SIG-M5 treated with dmso at 0.1 percent for 504 hours (cell line): ENCODE measurements at regions not wholly inside any gene's neighbourhood (a gene's known extent, or its start where the extent isn't known, plus 50 kb on each side); places are given as distances from the start of the nearest gene placed in this dataset.

Source experiments
- DNase-seq: peaks from one replicate; lab custom pipeline; 2025; ENCODE audit not compliant: unreplicated experiment; lab: John Stamatoyannopoulos, UW

GRCh38 chr10:10919976-10920375 is 97.7 kb upstream of the CELF2 start:
- no peak for DNase-seq

DNA sequence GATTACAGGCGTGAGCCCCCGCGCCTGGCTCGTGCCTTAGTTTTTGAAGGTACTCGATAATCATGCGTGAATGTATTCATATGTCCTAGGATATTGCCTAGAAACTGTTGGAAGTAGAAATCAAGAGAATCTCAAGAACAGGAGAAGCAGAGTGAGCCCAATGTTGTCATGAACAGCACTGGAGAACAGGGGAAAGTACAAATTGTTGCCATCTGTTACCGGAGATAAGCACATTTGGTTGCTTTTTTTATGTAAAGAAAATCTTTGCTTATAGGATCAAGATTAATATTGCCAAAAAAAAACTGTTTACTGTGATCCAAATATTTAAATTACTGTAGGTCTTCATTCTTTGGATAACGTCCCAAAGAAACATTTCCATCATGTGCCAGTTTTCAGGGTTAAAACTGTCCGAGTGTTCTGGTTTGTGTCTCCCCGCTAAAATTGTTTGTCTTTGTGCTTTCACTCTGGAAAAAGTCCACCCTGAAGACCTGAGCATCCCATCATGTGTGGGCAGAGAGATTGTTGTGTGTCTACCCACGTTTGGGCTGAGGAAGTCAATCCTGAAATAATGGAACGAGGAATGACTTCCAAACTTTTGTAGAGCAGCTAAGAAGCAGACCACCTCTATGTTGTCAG is 95.7 kb upstream of the CELF2 start:
- no peak for DNase-seq

DNA sequence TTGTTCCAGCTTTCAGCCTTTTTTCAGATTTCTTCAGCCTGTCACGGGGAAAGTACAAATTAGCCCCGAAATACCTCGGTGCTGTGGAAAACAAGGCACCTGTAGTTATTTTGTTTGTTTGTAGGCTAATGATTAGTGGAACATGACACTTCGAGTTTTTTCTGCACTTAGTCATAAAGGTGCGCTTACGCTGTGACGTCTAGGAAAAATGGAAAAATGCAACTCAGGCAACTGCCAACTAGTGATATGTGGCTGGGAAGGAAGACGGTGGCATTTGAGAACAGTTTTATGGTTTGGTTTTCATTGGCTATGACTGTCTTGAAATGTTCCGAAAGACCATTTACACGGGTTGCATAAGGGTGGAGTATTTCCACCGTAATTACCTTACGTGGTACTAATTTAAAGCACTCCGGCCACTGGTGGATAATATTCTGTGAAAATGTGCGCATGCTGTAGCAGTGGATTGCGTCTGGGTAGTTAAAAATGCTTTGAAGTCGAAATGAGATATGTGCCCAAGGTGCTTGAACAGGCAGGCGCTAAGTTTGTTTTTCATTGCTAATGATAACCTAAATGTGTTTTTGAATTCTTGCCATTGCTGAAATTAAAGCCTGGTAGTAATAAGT is 94.5 kb upstream of the CELF2 start:
- no peak for DNase-seq

DNA sequence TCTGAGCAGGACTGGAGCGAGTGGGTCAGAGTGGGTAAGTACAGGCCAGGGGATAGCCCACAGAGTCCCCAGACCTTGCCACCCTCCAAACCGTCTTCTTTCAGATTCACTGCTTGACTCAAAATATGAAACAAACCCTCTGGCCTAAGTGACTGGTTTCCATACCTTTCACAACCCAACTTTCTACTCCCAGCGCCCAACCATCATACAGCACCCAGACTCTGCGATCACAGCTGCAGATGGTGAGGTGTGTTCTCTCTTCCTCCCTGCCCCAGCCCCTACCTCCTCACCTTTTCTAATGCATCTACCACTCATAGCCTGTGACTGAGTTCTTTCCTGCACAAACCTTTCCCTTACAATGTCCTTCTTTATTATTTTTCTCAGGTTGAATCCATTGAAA is 92.0 kb upstream of the CELF2 start:
- no peak for DNase-seq

DNA sequence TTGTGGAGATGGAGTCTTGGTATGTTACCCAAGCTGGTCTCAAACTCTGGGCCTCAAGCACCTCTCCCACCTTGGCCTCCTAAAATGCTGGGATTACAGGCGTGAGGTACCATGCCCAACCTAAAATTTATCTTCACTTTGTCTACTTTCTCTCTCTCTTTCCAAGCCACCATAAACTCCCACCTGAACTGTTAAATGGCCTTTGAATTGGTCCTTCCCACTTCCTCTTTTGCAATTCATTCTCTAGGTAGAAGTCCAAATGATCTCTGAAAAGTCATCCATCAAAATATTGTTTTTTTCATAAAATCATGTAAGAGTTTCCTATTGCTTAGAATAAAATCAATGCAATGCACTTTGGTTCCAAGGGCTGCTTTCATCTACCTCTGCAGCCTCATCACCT is 90.1 kb upstream of the CELF2 start:
- no peak for DNase-seq

GRCh38 chr10:10930979-10931743 is 86.5 kb upstream of the CELF2 start:
- DNase-seq = no peak

DNA sequence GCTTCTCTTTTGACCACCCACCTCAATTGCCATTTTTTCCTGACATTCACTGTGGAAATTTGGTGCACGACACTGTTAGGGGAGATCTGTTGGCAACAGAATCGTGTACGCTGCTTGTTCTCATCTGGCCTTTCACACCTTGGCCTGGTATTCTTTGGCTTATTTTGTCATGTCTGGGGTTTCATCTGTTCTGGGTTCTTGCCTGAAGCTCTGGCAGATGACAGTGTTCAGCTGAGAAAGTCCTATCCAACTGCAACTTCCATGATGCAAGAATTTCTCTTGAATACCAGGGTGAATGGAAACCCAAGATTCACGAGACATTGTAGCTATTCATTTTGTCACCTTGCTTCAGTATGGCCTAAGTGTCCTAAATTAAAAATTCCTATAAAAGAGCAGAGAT is 82.6 kb upstream of the CELF2 start:
- no peak for DNase-seq

DNA sequence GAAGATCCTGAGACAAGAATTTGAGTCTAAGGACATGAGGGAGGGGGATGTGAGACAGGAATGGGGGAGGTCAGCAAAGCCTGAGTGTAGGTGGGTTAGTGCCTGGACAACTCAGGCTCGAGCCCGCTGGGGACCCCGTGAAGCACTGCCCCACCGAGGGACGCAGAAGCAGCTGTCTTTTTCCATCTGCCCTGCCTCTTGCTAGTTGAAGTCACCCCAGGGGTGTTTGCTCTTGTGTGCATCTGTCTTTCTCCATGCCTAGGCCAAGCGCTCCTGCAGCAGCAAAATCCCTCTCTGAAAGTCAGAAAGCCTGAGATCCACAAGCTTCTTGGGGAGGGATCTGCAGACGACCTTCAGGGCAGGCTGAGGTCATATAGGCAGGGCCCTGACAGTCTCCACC is 79.0 kb upstream of the CELF2 start:
- no peak for DNase-seq

- DNase-seq = no peak
Measured at GRCh38 chr10:10941127-10941730, 76.4 kb upstream of the CELF2 start.

DNA sequence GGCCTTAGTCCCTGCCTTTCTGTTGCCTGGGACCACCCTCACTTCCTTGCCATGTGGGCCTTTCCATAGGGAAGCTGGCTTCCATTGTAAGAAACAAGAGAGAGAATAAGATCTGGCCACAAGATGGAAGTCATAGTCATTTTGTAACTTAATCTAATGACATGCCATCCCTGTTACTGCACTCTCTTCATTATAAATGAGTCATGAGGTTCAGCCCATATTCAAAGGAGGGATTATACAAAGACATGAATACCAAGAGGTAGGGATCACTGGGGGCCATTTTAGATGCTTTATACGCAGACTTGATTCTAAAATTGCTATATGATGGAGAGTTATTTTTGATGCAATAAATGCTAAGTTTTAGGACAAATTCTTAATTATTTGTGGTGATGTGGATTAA is 75.2 kb upstream of the CELF2 start:
- no peak for DNase-seq

DNA sequence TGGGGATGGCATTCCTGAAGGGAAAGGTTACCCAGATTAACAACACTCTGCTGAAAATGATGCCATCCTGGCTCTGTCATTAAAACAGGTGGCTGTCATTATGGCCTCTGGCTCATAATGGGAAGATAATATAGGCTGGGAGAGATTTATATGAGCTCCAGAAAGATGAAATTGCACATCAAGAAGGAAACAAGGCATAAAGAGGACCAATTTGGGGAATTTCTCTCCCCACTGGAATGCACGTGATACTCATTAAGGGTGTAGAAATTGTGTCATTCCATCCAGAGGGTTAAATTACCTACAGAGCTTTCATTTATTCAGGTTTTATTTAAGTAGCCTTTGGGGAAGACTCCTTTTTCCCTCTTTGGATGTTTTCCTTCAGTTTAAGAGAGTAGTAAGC is 71.6 kb upstream of the CELF2 start:
- no peak for DNase-seq

- DNase-seq = no peak
Measured at GRCh38 chr10:10946801-10947200, 70.9 kb upstream of the CELF2 start.

DNA sequence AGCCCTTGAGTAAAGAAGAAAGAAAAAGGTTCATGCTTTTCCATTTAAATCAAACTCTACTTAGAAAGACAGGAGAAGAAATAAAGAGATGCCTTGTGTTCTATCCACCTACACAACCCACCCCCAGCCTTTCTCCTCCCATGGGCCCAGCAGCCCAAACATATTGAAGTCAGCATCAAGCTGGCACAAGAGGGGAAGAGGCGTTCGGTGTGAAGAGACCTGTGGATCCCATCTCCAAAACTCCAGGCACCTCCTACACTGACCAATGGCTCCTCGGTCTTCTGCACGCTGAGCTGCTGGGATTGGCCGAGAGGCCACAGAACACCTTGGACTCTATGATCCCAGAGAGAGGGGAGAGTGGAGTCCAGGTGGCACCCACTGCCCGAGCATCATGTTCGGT is 66.0 kb upstream of the CELF2 start:
- no peak for DNase-seq

DNA sequence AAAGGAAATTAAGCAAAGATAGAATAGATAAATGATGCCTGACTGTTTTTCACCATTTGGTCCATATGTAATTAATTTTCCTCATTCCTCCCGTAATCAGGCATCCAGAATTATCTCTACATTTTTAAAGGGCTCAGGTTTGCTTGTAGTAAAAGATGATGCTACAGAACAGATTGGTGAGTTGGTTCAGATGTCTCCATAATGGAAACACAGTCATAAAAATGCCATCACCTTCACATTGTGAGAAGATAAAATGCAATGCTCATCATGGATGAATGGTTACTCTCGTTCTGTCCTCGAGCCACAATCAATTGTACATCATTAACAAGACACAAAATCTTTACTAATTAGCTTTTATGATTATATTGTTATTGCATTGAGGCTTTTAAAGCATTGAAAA is 64.9 kb upstream of the CELF2 start:
- DNase-seq = no peak

DNA sequence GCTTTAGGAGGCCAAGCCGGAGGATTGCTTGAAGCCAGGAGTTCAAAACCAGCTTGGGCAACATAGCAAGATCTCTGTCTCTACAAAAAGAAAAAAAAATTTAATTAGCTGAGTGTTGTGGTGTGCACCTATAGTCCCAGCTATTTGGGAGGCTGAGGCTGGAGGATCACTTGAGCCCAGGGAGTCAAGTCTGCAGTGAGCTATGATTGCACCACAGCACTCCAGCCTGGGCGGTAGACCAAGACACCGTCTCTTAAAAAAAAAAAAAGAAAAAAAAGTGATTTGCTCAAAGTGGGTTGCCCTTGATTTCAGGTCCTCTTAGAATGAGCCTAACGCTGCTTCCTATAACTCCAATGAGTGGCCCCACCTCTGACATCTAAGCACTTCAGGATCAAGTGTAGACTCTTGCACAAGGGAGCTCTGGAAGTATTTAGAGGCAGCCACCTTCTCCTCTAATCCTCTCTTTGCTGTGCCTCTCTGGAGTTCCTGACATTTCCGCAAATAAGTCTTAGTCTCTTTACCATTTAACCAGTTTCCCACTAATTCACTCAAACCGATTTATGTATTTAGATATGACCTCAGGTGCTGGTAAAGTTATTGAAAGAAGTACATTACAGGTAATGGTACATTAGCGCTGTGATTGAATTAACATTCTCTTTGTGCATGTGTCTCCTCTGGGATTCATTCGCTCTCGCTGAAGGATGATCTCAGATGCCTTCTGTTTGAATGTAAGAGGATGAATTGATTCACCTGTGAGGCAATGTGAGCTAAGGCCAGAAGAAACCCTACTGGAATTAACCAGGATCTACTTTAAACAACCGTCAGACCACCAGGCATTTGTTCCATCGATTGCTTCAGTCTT is 60.8 kb upstream of the CELF2 start:
- no peak for DNase-seq

DNA sequence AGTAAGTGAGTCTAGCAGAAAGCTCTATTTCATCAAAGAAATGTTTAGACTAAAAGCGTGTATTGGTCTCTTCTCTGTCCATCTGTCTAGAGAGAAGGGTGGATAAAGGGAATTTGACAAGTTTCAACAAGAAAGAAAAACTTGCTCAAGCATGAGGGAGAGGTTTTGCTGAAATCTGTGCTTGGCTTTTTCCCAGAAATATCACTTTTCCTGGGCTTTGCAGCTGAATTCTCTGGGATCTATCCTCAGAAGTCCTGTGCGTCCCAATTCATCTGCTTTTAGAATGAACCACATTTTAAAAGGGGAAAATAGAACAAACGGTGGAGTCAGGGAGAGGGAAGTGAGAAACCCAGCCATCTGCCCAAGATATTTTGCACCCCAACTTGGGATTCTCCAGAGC is 59.6 kb upstream of the CELF2 start:
- DNase-seq = no peak

DNA sequence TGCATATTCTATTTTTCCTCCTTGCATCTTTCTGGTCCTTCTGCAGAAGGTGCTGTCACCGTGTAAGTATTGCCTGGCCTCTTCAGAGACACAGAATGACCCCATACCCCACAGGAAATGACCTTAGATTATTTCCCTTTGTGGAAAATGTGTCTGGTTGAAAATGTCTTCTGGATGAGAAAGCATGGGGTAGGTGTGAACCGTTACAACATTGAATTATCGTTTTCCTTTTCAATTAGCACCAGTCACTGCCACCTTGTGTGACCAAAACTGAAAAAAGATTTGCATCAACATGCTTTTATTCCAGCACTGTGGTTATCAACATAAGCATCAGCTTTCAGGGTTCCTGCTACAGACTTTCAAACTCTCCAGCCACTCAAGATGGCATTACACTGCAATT is 58.0 kb upstream of the CELF2 start:
- no peak for DNase-seq

GRCh38 chr10:10960534-10960933 is 57.1 kb upstream of the CELF2 start:
- DNase-seq = no peak

DNA sequence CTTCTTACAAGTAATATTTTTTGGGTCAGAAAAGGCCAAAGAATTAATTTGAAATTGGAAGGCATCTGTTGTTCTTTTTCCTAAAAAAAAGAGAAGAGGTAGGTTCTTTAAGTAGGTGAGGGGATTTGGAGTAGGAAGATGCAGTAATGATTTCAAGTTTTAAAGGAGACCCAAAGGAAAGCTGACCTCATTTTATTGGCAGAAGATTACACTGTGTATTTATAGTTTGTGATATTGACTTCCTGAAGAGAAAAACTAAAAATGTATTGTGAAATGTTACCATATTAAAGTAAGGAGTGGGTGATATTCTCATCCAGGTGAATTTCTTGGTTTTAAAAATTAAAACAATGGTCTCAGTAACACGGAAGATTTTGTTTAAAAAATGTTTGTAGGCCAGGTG is 56.6 kb upstream of the CELF2 start:
- no peak for DNase-seq

DNA sequence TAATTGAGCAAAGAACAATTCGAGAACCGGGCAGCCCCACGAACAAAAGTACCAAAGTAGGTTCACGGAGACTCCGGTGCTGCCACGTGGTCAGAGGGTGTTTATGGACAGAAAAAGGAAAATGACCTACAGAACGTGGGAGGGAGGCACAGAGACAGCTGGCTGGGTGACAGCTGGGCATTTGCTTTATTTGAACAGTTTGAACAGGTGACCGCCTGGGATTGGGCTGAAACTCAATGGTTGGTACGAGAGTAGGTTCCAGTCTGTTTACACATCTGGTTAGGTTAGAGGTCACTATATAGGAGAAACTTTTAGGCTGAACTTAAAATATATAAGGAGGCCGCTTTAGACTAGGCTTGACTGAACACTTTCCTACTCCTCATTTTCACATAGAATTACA is 50.6 kb upstream of the CELF2 start:
- DNase-seq = no peak

- no peak for DNase-seq
Measured at GRCh38 chr10:10967581-10968256, 50.0 kb upstream of the CELF2 start.
